Activated CD4-positive, alpha-beta T cell treated with anti-CD3 and anti-CD28 coated beads, Interleukin-2, amount 10 ng/mL, durations not matched to agents 24 days and 14 days (primary cell): ENCODE measurements at regions not wholly inside any gene's neighbourhood (a gene's known extent, or its start where the extent isn't known, plus 50 kb on each side); places are given as distances from the start of the nearest gene placed in this dataset.

Source experiments
- DNase-seq: peaks from one replicate; pipeline ENCODE4 v3.0.0; 2022
- H3K27ac Mint-ChIP-seq: one replicate; pipeline ENCODE4 v1.8.0; 2022; ENCODE audit warnings: mild to moderate bottlenecking, mixed read lengths
- H3K27me3 Mint-ChIP-seq: one replicate; pipeline ENCODE4 v1.8.0; 2022; ENCODE audit warnings: mixed read lengths
- H3K36me3 Mint-ChIP-seq: one replicate; pipeline ENCODE4 v1.8.0; 2022; ENCODE audit warnings: low read depth, mild to moderate bottlenecking, mixed read lengths
- H3K4me1 Mint-ChIP-seq: one replicate; pipeline ENCODE4 v1.8.0; 2021; ENCODE audit warnings: mixed read lengths
- H3K4me3 Mint-ChIP-seq: one replicate; pipeline ENCODE4 v1.8.0; 2022; ENCODE audit warnings: mild to moderate bottlenecking, moderate library complexity, mixed read lengths
- H3K9me3 Mint-ChIP-seq: one replicate; pipeline ENCODE4 v1.8.0; 2021; ENCODE audit warnings: mixed read lengths
- intact Hi-C: fragments of 100-400 bp; cut with micrococcal nuclease; formaldehyde crosslinking; loops from one replicate; pipeline ENCODE4 v1.15.1; 2023

- no peaks in the 10 kb centered on the region for H3K9me3 Mint-ChIP-seq
- H3K27ac Mint-ChIP-seq = no peak overlapping the region
- peaks cover 5% of the 10 kb centered on the region for H3K27me3 Mint-ChIP-seq
- no peak overlapping the region for H3K4me3 Mint-ChIP-seq
- intact Hi-C loops = no loop called here
- DNase-seq = no peak
- peaks cover 3% of the 10 kb centered on the region for H3K4me1 Mint-ChIP-seq
- H3K36me3 Mint-ChIP-seq = no peaks in the 10 kb centered on the region
These were observed 57.5 kb upstream of the FREM1 start for GRCh38 chr9:14967450-14968321.

GRCh38 chr9:14962193-14962882 lies 52.1 kb upstream of the FREM1 start:
- intact Hi-C loops = no loop called here
- DNase-seq = no peak
- Mint-ChIP-seq H3K9me3 (peaks cover 3% of the 10 kb centered on the region), H3K4me1 (peaks cover 41% of the 10 kb centered on the region), H3K27me3 (no peaks in the 10 kb centered on the region), H3K27ac (peak overlapping the region; percentile 10), H3K4me3 (peak overlapping the region; percentile 33), H3K36me3 (no peaks in the 10 kb centered on the region)

GRCh38 chr9:14961372-14962068 lies 51.3 kb upstream of the FREM1 start:
- no peaks in the 10 kb centered on the region for H3K27me3 Mint-ChIP-seq
- no peaks in the 10 kb centered on the region for H3K36me3 Mint-ChIP-seq
- peak; percentile 61 for DNase-seq
- H3K27ac Mint-ChIP-seq = peak overlapping the region; percentile 10
- intact Hi-C loops = no loop called here
- peaks cover 43% of the 10 kb centered on the region for H3K4me1 Mint-ChIP-seq
- H3K9me3 Mint-ChIP-seq = peaks cover 5% of the 10 kb centered on the region
- peak overlapping the region; percentile 33 for H3K4me3 Mint-ChIP-seq

- H3K27me3 Mint-ChIP-seq = no peaks in the 10 kb centered on the region
- H3K9me3 Mint-ChIP-seq = peaks cover 5% of the 10 kb centered on the region
- no peak overlapping the region for H3K27ac Mint-ChIP-seq
- no peak for DNase-seq
- H3K36me3 Mint-ChIP-seq = no peaks in the 10 kb centered on the region
- no peak overlapping the region for H3K4me3 Mint-ChIP-seq
- intact Hi-C loops = no loop called here
- peaks cover 43% of the 10 kb centered on the region for H3K4me1 Mint-ChIP-seq
These were observed 50.7 kb upstream of the FREM1 start for GRCh38 chr9:14960881-14961280.
